ENCODE measurements at regions not wholly inside any gene's neighbourhood (a gene's known extent, or its start where the extent isn't known, plus 50 kb on each side); places are given as distances from the start of the nearest gene placed in this dataset.

- H3K4me3 ChIP-seq, result no peak overlapping the region
- no peak overlapping the region for H3K27ac ChIP-seq
- no peaks in the 10 kb centered on the region for H3K27me3 ChIP-seq
- no peak for TF ChIP-seq CTCF (IDR thresholded peaks at IDR 0.05)
- no peaks in the 10 kb centered on the region for H3K36me3 ChIP-seq
- no peaks in the 10 kb centered on the region for H3K4me1 ChIP-seq
- DNase-seq (ENCODE audit: low spot score), result no peak
- H3K9me3 ChIP-seq, result no peaks in the 10 kb centered on the region
These were observed 409.4 kb downstream of the REEP3 start for GRCh38 chr10:63930584-63930983.

GRCh38 chr10:63935705-63936104 lies 414.5 kb downstream of the REEP3 start:
- Histone ChIP-seq H3K27me3 (no peaks in the 10 kb centered on the region), H3K27ac (no peak overlapping the region), H3K4me1 (no peaks in the 10 kb centered on the region), H3K4me3 (no peak overlapping the region), H3K9me3 (no peaks in the 10 kb centered on the region), H3K36me3 (no peaks in the 10 kb centered on the region)
- DNase-seq (ENCODE audit: low spot score), result no peak
- no peak for TF ChIP-seq CTCF (IDR thresholded peaks at IDR 0.05)

- DNase-seq (ENCODE audit: low spot score), result no peak
- Histone ChIP-seq H3K36me3 (no peaks in the 10 kb centered on the region), H3K4me1 (no peaks in the 10 kb centered on the region), H3K9me3 (no peaks in the 10 kb centered on the region), H3K4me3 (no peak overlapping the region), H3K27ac (no peak overlapping the region), H3K27me3 (no peaks in the 10 kb centered on the region)
- TF ChIP-seq CTCF (IDR thresholded peaks at IDR 0.05), result no peak
These were observed 419.2 kb downstream of the REEP3 start for GRCh38 chr10:63940277-63940922.

GRCh38 chr10:63964406-63964805 lies 443.2 kb downstream of the REEP3 start:
- Histone ChIP-seq H3K4me3 (no peak overlapping the region), H3K4me1 (no peaks in the 10 kb centered on the region), H3K36me3 (no peaks in the 10 kb centered on the region), H3K27ac (no peak overlapping the region), H3K27me3 (no peaks in the 10 kb centered on the region), H3K9me3 (peaks cover 0 to 13% of the 10 kb centered on the region in 2 donors)
- no peak for DNase-seq (ENCODE audit: low spot score)
- TF ChIP-seq CTCF (IDR thresholded peaks at IDR 0.05), result no peak

- Histone ChIP-seq H3K9me3 (peaks cover 0 to 18% of the 10 kb centered on the region in 2 donors), H3K4me1 (no peaks in the 10 kb centered on the region), H3K4me3 (no peak overlapping the region), H3K36me3 (no peaks in the 10 kb centered on the region), H3K27ac (no peak overlapping the region), H3K27me3 (no peaks in the 10 kb centered on the region)
- DNase-seq (ENCODE audit: low spot score), result no peak
- TF ChIP-seq CTCF (IDR thresholded peaks at IDR 0.05), result no peak
These were observed 444.6 kb downstream of the REEP3 start for GRCh38 chr10:63965846-63966245.
